ENCODE measurements at regions not wholly inside any gene's neighbourhood (a gene's known extent, or its start where the extent isn't known, plus 50 kb on each side); places are given as distances from the start of the nearest gene placed in this dataset.

- TF ChIP-seq SNAPC4 (CRISPR knock-in tag; IDR thresholded peaks at IDR 0.05), result peak; percentile 93
- TF ChIP-seq PRDM15 (CRISPR knock-in tag; IDR thresholded peaks at IDR 0.05), result peak; percentile 67
- TF ChIP-seq HNF1A (IDR thresholded peaks at IDR 0.05; ENCODE audit: low read depth), result no peak
- TF ChIP-seq HNF1A (CRISPR knock-in tag; IDR thresholded peaks at IDR 0.05; ENCODE audit: borderline replicate concordance), result 0 out of 2 replicates have a peak, but pooled peaks have one; percentile 18
- TF ChIP-seq ZHX1 (CRISPR knock-in tag; IDR thresholded peaks at IDR 0.05; ENCODE audit: low read depth), result peak; percentile 58; the same call in 1 of the 2 replicates
- TF ChIP-seq ATF1 (CRISPR knock-in tag; IDR thresholded peaks at IDR 0.05), result peak; percentile 84
- peak; percentile 71 for TF ChIP-seq NCOA2 (CRISPR knock-in tag; IDR thresholded peaks at IDR 0.05)
- TF ChIP-seq IRF9 (CRISPR knock-in tag; IDR thresholded peaks at IDR 0.05; ENCODE audit: borderline replicate concordance), result no peak
- TF ChIP-seq SP1 (IDR thresholded peaks at IDR 0.05), result no peak
- no peak for TF ChIP-seq SP1 (CRISPR knock-in tag; IDR thresholded peaks at IDR 0.05)
These were observed 81.6 kb upstream of the MED13L start (continued) for GRCh38 chr12:116358893-116359761.
